Hematopoietic multipotent progenitor cell treated with erythropoietin and hydrocortisone succinate and interleukin-3 and kit ligand, for 4 days (in vitro differentiated cells): ENCODE measurements at regions not wholly inside any gene's neighbourhood (a gene's known extent, or its start where the extent isn't known, plus 50 kb on each side); places are given as distances from the start of the nearest gene placed in this dataset.
"Not testable (repeated sequence)": the region's sequence is repeated elsewhere in the genome, so short reads cannot be mapped to it uniquely, and the experiment has no call there.

Source experiments
- DNase-seq: peaks from one replicate; pipeline ENCODE4 v3.0.0-alpha.2; 2015

DNA sequence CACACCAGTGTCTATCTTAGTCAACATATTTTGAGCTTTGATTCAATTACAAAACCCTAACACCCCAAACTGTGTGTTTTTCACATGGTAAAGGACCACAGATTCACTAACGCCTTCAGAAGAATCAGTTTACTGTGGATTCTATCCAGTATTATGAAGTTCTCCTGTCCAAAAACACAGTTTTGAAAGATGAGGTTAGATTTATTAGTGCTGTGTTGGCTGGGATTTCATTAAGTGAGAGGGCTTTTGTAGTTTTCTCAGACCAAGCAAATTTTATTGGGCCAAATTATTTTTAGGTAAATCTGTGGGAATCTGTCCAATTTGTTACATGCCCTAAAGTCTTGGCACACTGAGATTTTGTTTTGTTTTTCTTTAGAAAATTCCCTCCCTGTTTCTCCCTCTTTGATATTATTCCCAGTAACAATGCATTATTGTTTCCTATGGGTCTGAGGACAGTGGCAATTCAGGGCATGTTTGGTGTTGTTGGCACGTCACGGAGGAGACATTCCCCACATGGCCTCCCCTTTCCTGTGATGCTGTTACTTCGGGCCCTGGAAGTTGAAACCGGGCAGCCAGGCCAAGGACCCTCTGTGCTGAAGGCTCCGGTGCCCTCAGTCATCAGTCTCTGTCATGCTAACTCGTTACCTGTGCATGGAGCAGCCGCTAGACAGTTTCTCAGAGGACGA is 87.5 kb upstream of the ALKAL2 start:
- no peak for DNase-seq

- DNase-seq: peak; percentile 27
These were observed 80.5 kb upstream of the ALKAL2 start for GRCh38 chr2:368386-368785.

DNA sequence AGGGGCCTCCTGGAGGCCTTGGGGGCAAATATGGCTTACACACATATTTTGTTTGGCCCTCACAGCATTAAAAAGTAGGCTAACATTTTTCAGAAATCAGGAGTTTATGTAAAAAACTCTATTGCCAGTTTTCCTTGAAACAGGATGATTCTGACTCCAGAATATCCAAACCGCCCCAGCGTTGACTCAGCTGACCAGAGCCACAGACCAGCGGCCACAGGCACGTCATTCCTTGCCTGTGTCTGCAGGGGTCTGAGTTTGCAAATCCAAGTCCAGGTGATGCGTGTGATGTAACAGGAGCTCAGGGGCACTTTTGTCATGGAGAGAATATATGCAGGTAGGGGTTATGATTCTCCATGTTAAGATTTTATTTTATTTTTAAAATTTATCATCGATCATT is 79.4 kb upstream of the ALKAL2 start:
- no peak for DNase-seq

GRCh38 chr2:366706-367105 is 78.8 kb upstream of the ALKAL2 start:
- no peak for DNase-seq

- DNase-seq: no peak
These were observed 77.7 kb upstream of the ALKAL2 start for GRCh38 chr2:365367-366275.

DNA sequence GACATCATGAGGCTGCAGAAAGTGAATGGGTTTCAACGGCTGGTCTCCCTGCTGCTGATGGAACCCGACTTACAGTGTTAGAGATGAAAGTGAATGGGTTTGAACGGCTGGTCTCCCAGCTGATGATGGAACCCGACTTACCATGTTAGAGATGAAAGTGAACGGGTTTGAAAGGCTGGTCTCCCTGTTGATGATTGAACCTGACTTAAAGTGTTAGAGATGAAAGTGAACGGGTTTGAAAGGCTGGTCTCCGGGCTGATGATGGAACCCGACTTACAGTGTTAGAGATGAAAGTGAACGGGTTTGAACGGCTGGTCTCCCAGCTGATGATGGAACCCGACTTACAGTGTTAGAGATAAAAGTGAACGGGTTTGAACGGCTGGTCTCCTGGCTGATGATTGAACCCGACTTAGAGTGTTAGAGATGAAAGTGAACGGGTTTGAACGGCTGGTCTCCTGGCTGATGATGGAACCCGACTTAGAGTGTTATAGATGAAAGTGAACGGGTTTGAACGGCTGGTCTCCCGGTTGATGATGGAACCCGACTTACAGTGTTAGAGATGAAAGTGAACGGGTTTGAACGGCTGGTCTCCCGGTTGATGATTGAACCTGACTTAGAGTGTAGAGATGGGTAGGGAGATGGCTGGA is 76.1 kb upstream of the ALKAL2 start:
- DNase-seq: no peak

DNA sequence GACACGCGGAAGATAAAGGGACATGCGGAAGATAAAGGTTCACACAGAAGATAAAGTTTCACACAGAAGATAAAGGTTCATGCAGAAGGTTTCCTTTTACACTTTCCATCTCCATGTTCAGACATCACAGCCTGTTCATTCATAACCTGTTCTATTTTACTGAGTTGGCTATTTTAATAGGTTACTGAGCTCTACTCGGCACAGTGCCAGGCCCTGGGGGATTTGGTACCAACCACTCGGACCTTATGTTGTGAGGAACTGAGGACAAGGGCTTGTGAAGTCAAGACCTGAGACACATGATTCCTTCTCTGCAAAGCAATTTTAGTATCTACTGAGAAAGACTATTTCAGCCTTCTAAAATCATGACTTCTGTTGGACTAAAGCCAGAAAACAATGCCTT is 75.0 kb upstream of the ALKAL2 start:
- DNase-seq: no peak

GRCh38 chr2:360124-360523 is 72.2 kb upstream of the ALKAL2 start:
- DNase-seq: no peak

GRCh38 chr2:359047-359446 is 71.2 kb upstream of the ALKAL2 start:
- no peak for DNase-seq

DNA sequence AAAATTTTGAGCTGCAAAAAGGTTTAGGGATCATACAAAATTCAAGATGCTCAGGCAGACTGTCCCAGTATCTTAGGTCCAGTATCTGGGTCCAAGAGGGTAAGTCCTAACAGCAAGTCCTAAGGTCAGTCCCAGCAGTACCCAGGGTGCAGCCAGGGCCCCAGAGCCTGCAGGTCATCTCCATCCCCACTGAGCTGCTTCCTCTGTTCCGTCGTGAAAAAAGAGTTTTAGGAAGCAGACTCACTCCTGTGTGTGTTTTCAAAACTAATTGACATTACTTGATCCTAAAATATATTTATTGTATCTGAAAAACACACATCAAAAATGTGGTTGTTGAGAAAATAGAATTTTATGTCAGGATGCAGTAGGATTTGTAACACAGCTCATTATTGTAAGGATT is 69.9 kb upstream of the ALKAL2 start:
- DNase-seq: no peak

DNA sequence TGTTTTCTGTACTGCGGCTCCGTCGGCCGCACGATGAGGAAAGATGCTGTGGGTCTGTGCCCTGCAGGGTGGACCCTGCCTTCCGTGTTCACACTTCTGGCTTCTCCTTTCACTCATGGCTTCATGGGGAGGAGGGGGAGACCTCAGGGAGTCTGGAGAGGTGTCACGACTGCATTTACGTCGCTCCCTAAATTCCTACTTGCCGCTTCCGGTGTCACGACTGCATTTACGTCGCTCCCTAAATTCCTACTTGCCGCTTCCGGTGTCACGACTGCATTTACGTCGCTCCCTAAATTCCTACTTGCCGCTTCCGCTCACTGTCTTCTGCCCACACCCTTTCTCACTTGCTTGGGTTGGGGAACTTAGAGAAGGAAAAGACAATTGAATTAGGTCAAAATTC is 68.4 kb upstream of the ALKAL2 start:
- not testable (repeated sequence) for DNase-seq

GRCh38 chr2:355773-356172 is 67.9 kb upstream of the ALKAL2 start:
- DNase-seq: no peak

- no peak for DNase-seq
These were observed 64.8 kb upstream of the ALKAL2 start for GRCh38 chr2:352696-353095.

GRCh38 chr2:349390-349789 is 61.5 kb upstream of the ALKAL2 start:
- no peak for DNase-seq

DNA sequence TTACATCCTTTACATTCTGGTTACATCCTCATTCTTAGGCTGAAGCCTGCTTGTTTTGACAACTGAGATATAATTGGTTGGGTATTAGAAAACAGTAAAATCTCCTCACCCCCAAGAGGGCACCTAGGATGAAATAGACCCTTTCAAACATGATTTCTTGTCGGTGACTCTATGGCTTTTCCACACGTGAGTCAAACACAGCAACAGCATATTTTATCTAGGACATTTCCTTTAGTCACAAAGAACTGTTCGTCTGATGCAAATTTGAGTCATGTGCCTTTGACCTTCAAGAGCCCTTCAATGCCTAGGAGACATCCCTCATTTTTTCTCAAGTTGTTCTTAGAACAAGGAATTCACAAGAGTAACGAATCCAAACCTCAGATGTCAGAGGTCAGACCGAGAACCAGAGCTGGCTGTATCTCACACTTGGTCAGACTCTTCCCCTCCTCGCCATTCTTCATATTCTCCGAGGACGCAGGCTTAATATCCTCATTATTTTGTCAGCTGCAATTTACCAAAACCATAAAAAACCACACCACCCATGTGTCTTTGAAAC is 60.5 kb upstream of the ALKAL2 start:
- no peak for DNase-seq

DNA sequence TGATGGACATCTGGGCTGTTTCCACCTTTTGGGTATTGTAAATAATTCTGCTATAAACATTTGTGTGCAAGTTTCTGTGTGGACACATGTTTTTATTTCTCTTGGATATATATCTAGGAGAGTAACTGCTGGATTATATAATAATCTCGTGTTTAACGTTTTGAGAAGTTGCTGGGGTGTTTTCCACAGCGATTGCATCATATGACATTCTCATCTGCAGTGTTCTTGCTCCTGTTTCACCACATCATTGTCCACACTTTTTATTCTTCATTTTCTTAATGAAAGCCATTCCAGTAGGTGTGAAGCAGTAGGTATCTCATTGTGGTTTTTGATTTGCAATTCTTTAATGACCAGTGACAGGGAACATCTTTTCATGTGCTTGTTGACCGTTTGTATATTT is 56.9 kb upstream of the ALKAL2 start:
- DNase-seq: no peak

DNA sequence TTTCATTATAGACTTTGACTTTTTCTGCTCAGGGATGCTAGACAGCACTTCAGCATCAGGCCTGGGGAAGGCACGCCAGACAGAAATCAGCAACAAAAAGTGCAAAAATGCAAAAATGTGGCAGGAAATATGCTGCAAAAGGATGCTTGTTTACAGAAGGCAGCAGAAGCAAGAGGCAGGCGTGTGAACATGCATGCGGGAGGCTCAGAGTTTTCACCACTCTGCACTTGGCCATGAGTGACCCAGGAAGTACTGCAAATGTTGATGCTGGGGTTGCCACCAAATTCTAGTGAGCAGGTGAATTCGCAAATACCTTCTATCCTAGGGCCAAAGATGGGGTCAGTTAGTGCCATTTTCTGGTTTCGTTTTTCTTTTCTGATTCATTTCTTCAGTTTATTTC is 55.5 kb upstream of the ALKAL2 start:
- DNase-seq: no peak

DNA sequence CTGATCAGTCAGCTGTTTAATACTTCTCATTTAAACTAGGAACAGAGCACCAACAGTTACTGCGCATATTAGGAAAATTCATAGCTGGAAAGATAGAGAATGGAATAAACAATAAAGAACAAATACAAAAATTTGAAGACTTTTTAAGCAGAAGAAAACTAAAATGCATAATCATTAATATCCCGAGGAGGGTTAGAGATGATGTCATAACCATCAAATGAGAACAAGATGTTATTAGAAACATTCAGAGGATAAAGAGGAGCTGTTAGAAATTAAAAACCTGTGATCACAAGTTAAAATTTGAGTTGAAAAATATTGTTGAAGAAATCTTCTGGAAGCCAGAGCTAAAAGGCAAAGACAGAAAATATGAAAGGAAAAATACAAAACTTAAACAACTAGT is 54.0 kb upstream of the ALKAL2 start:
- DNase-seq: no peak

DNA sequence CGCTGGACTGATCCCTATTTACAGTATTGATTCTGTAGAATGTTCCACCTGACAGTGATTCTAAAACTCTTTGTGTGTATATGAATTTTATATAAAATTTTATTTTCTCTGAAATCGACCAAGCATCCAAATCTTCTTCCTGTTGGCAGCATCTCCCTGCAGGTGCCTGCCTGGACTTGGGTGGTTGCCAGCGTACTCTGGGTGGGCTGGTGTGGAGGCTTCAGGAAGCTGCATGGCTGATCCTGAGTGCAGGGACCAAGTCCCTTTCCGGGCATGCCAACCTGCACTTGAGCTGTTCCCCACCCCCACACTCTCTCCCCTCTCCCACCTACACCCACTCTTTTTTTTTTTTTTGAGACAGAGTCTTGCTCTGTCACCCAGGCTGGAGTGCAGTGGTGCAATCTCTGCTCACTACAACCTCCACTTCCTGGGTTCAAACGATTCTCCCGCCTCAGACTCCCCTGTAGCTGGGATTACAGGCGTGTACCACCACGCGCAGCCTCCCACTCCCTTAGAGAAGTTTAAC is 53.2 kb upstream of the ALKAL2 start:
- no peak for DNase-seq
